SK-N-SH (cell line): ENCODE measurements at regions not wholly inside any gene's neighbourhood (a gene's known extent, or its start where the extent isn't known, plus 50 kb on each side); places are given as distances from the start of the nearest gene placed in this dataset.

Source experiments
- CTCF ChIP-seq: fragments of 200-600 bp; sonication (generic); IDR thresholded peaks from 2 replicates; pipeline ENCODE4 v1.6.1; 2017; ENCODE audit warnings: antibody characterized with exemption, mild to moderate bottlenecking, moderate library complexity
- FOXJ3 ChIP-seq: sonication (generic); formaldehyde crosslinking; IDR thresholded peaks from 2 replicates; pipeline ENCODE4 v1.5.1; 2020; ENCODE audit warnings: mild to moderate bottlenecking, missing genetic modification reagents
- GATA2 ChIP-seq: sonication (generic); formaldehyde crosslinking; IDR thresholded peaks from 2 replicates; pipeline ENCODE4 v1.5.0; 2020; ENCODE audit warnings: mild to moderate bottlenecking, missing genetic modification reagents
- PBX3 ChIP-seq: IDR thresholded peaks from 2 replicates; pipeline ENCODE4; 2012
- POLR2AphosphoS5 ChIP-seq: IDR thresholded peaks from 2 replicates; pipeline ENCODE4 v1.6.1; 2012; ENCODE audit warnings: low read depth, low read length
- RAD21 ChIP-seq: IDR thresholded peaks from 2 replicates; pipeline ENCODE4 v1.6.1; 2012; ENCODE audit warnings: mild to moderate bottlenecking, low read length
- RCOR1 ChIP-seq: fragments of 150-350 bp; IDR thresholded peaks from 2 replicates; pipeline ENCODE4 v1.6.1; 2017; ENCODE audit warnings: antibody characterized with exemption, low read length
- REST ChIP-seq: IDR thresholded peaks from 2 replicates; pipeline ENCODE4 v1.6.1; 2012; ENCODE audit warnings: mild to moderate bottlenecking, low read depth, low read length, moderate library complexity
- RFX5 ChIP-seq: IDR thresholded peaks from 2 replicates; pipeline ENCODE4 v1.6.1; 2012; ENCODE audit warnings: mild to moderate bottlenecking, improper control_type of control experiment, low read length
- RXRA ChIP-seq: IDR thresholded peaks from 2 replicates; pipeline ENCODE4 v1.4.0; 2012; ENCODE audit warnings: low read depth, mild to moderate bottlenecking, borderline replicate concordance
- SMC3 ChIP-seq: IDR thresholded peaks from 2 replicates; pipeline ENCODE4 v1.6.1; 2012; ENCODE audit warnings: low read depth, low read length, improper control_type of control experiment
- TAF1 ChIP-seq: IDR thresholded peaks from 2 replicates; pipeline ENCODE4 v1.6.1; 2012; ENCODE audit warnings: low read depth, mild to moderate bottlenecking, low read length, moderate library complexity, borderline replicate concordance
- USF2 ChIP-seq: fragments of 150-350 bp; IDR thresholded peaks from 2 replicates; pipeline ENCODE4 v1.6.1; 2017; ENCODE audit warnings: antibody characterized with exemption, low read length, low read depth, borderline replicate concordance
- ZBTB33 ChIP-seq: IDR thresholded peaks from 2 replicates; pipeline ENCODE4 v1.4.0; 2012; ENCODE audit warnings: low read depth, borderline replicate concordance

GRCh38 chr3:190728574-190729246, 133.8 kb downstream of the GMNC start:
- TF ChIP-seq PBX3, result no peak
- TF ChIP-seq POLR2AphosphoS5, result no peak
- TF ChIP-seq ZBTB33, result no peak
- no peak for TF ChIP-seq CTCF
- TF ChIP-seq GATA2 (CRISPR knock-in tag), result no peak
- TF ChIP-seq TAF1, result no peak
- TF ChIP-seq FOXJ3 (CRISPR knock-in tag), result no peak
- TF ChIP-seq RFX5, result no peak
- TF ChIP-seq USF2, result no peak
- no peak for TF ChIP-seq SMC3
- TF ChIP-seq RCOR1, result no peak
- no peak for TF ChIP-seq RXRA
- no peak for TF ChIP-seq RAD21
- no peak for TF ChIP-seq REST
